ENCODE measurements at regions not wholly inside any gene's neighbourhood (a gene's known extent, or its start where the extent isn't known, plus 50 kb on each side); places are given as distances from the start of the nearest gene placed in this dataset.

DNA sequence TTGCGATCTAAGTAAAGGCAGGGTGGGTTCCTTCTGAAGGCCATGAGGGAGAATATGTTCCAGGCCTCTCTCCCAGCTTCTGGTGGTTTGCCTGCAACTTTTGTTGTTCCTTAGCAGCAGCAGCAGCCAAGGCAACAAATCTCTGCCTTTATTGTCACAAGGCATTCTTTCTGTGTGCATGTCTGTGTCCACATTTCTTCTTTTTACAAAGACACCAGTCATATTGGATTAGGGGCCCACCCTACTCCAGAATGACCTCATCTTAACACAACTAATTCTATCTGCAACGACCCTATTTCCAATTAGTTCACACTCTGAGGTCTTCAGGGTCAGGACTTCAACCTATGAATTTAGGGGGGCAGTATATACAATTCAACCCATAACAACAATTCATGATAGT, 587.5 kb downstream of the XIRP2 start:
- in situ Hi-C loops (cut with HindIII; ENCODE audit: low pct_unique_long_range_greater_than_20kb, low sequenced_read_pairs), result no loop called here
- TF ChIP-seq JUND (IDR thresholded peaks at IDR 0.05; ENCODE audit: low read depth), result no peak
- DNase-seq (ENCODE audit: low read depth in 1 of 2, low spot score in 1 of 2), result no peak

GRCh38 chr2:167471734-167472133, 583.5 kb downstream of the XIRP2 start:
- no peak for TF ChIP-seq JUND (IDR thresholded peaks at IDR 0.05; ENCODE audit: low read depth)
- DNase-seq (ENCODE audit: low read depth in 1 of 2, low spot score in 1 of 2), result no peak
- in situ Hi-C loops (cut with HindIII; ENCODE audit: low pct_unique_long_range_greater_than_20kb, low sequenced_read_pairs), result no loop called here

- in situ Hi-C loops (cut with HindIII; ENCODE audit: low pct_unique_long_range_greater_than_20kb, low sequenced_read_pairs), result no loop called here
- no peak for DNase-seq (ENCODE audit: low read depth in 1 of 2, low spot score in 1 of 2)
- no peak for TF ChIP-seq JUND (IDR thresholded peaks at IDR 0.05; ENCODE audit: low read depth)
These were observed 583.1 kb downstream of the XIRP2 start for GRCh38 chr2:167471332-167471731.

GRCh38 chr2:167462379-167462778, 574.1 kb downstream of the XIRP2 start:
- no peak for TF ChIP-seq JUND (IDR thresholded peaks at IDR 0.05; ENCODE audit: low read depth)
- no peak for DNase-seq (ENCODE audit: low read depth in 1 of 2, low spot score in 1 of 2)
- in situ Hi-C loops (cut with HindIII; ENCODE audit: low pct_unique_long_range_greater_than_20kb, low sequenced_read_pairs), result no loop called here

DNA sequence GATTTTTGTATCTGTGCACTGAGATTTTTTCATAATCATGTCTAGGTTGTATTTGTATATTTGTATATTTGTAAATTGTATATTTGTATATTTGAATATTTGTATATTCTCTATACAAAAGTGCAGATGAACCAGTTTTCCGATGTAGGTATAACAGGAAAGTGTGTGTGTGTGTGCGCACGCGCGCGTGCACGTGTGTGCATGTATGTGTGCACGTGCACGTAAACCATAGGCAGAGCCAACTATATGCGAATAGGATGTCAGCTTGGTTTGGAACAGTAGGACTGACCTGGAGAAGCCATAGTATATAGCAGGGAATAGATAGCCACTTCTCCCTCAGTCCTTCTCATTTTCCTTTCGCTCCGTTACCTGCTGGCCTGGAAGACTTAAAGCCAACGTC, 565.8 kb downstream of the XIRP2 start:
- in situ Hi-C loops (cut with HindIII; ENCODE audit: low pct_unique_long_range_greater_than_20kb, low sequenced_read_pairs), result no loop called here
- TF ChIP-seq JUND (IDR thresholded peaks at IDR 0.05; ENCODE audit: low read depth), result no peak
- no peak for DNase-seq (ENCODE audit: low read depth in 1 of 2, low spot score in 1 of 2)

DNA sequence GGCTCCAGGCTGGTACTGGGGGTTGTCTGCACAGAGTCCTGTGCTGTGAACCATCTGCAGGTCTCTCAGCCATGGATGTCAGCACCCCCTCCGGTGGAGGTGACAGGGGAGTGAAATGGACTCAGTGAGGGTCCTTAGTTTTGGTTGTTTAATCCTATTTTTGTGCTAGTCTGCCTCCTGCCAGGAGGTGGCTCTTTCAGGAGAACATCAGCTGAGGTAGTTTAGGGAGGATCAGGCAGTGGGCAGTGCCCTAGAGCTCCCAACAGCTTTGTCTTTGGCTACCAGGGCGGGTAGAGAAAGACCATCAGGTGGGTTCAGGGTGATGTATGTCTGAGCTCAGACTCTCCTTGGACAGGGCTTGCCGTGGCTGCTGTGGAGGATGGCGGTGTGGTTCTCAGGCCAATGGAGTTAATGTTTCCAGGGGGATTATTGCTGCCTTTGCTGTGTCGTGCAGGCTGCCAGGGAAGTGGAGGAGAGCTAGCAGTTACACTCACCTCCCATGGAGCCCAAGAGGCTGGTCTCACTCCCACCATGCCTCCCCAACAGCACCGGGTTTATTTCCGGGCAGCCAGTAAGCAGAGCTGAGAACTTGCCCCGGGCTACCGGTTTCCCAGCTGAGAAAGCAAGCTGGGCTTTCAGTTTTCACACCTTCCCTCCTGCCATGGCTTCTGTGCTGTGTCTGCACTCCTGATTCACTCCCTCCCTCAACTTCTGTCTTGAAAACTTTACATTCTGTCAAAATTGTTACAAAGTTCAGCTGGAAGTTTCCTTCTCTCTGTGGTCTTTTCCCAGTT, 563.4 kb downstream of the XIRP2 start:
- in situ Hi-C loops (cut with HindIII; ENCODE audit: low pct_unique_long_range_greater_than_20kb, low sequenced_read_pairs), result no loop called here
- DNase-seq (ENCODE audit: low read depth in 1 of 2, low spot score in 1 of 2), result peak in 1 of 2 experiments; percentile 3
- TF ChIP-seq JUND (IDR thresholded peaks at IDR 0.05; ENCODE audit: low read depth), result no peak

DNA sequence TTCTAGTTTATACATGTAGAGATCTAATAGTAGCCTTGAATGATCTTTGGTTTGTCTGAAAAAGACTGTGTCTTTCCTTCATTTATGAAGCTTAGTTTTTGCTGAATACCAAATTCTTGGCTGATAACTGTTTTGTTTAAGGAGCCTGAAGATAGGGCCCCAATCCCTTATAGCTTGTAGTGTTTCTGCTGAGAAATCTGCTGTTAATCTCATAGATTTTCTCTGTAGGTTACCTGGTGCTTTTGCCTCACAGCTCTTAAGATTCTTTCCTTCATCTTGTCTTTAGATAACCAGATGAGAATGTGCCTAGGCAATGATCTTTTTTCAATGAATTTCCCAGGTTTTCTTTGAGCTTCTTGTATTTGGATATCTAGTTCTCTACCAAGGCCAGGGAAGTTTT, 562.1 kb downstream of the XIRP2 start:
- no peak for DNase-seq (ENCODE audit: low read depth in 1 of 2, low spot score in 1 of 2)
- no peak for TF ChIP-seq JUND (IDR thresholded peaks at IDR 0.05; ENCODE audit: low read depth)
- in situ Hi-C loops (cut with HindIII; ENCODE audit: low pct_unique_long_range_greater_than_20kb, low sequenced_read_pairs), result no loop called here

DNA sequence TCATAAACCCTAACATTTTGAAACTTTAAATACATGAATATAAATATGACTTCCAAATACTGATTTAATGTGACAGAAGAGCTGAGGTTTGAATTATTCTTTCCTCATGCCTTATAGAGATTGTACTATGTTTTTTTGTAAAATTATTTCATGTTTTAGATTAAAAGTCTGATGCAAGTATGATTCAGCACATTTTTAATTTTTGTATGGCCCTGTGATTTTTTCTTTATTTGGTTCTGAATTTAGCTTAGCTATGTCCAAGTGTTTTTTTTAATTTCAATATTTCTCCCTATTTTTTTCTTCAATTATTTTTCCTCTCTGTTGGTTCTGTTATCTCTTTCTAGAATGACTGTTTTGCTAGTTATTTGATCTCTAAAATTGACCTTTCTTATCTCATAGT, 552.1 kb downstream of the XIRP2 start:
- in situ Hi-C loops (cut with HindIII; ENCODE audit: low pct_unique_long_range_greater_than_20kb, low sequenced_read_pairs), result no loop called here
- no peak for TF ChIP-seq JUND (IDR thresholded peaks at IDR 0.05; ENCODE audit: low read depth)
- no peak for DNase-seq (ENCODE audit: low read depth in 1 of 2, low spot score in 1 of 2)

GRCh38 chr2:167438206-167438605, 549.9 kb downstream of the XIRP2 start:
- no peak for TF ChIP-seq JUND (IDR thresholded peaks at IDR 0.05; ENCODE audit: low read depth)
- in situ Hi-C loops (cut with HindIII; ENCODE audit: low pct_unique_long_range_greater_than_20kb, low sequenced_read_pairs), result no loop called here
- no peak for DNase-seq (ENCODE audit: low read depth in 1 of 2, low spot score in 1 of 2)

- in situ Hi-C loops (cut with HindIII; ENCODE audit: low pct_unique_long_range_greater_than_20kb, low sequenced_read_pairs), result no loop called here
- no peak for DNase-seq (ENCODE audit: low read depth in 1 of 2, low spot score in 1 of 2)
- TF ChIP-seq JUND (IDR thresholded peaks at IDR 0.05; ENCODE audit: low read depth), result no peak
These were observed 543.7 kb downstream of the XIRP2 start for GRCh38 chr2:167431949-167432348.

DNA sequence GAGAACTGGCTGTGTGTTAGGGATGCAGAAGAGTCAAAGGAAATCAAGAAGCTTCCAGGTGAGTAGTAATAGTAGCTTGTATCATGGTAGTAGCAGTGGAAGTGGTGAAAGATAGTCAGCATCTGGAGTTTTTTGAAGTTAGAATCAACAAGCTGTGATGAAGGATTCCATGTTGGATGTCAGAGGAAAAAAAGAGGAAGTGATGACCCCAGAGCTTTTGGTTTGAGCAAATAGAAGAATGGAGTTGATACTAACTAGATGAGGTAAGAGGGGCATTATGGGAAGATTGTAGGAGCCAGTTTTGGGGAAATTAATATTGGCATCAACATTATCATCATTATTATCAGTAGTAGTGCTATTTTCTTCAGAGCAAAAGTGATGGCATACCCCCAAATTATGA, 542.2 kb downstream of the XIRP2 start:
- in situ Hi-C loops (cut with HindIII; ENCODE audit: low pct_unique_long_range_greater_than_20kb, low sequenced_read_pairs), result no loop called here

GRCh38 chr2:167424803-167425755, 536.8 kb downstream of the XIRP2 start:
- no peak for TF ChIP-seq JUND (IDR thresholded peaks at IDR 0.05; ENCODE audit: low read depth)
- no peak for DNase-seq (ENCODE audit: low read depth in 1 of 2, low spot score in 1 of 2)
- in situ Hi-C loops (cut with HindIII; ENCODE audit: low pct_unique_long_range_greater_than_20kb, low sequenced_read_pairs), result no loop called here

More for the DNA sequence above, 542.2 kb downstream of the XIRP2 start:
- no peak for TF ChIP-seq JUND (IDR thresholded peaks at IDR 0.05; ENCODE audit: low read depth)
- DNase-seq (ENCODE audit: low read depth in 1 of 2, low spot score in 1 of 2), result no peak

DNA sequence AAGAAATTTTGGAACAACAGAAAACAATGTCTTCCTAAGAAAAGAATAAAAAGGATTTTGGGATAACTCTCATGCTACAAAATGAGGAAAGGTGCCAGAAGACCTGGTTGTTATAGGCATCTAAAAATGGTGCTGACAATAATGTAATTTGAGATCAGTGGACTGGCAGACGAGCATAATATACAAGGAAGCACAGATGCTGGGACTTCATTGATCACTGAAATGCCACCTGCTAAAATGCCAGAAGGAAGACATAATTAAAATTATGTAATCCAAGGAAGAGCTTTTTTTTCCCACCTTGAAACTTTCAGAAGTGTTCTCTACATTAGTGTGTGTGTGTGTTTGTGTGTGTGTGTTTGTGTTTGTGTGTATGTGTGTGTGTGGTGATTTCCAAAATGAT, 535.9 kb downstream of the XIRP2 start:
- TF ChIP-seq JUND (IDR thresholded peaks at IDR 0.05; ENCODE audit: low read depth), result no peak
- in situ Hi-C loops (cut with HindIII; ENCODE audit: low pct_unique_long_range_greater_than_20kb, low sequenced_read_pairs), result no loop called here
- no peak for DNase-seq (ENCODE audit: low read depth in 1 of 2, low spot score in 1 of 2)
